WI38 (cell line): ENCODE measurements at regions not wholly inside any gene's neighbourhood (a gene's known extent, or its start where the extent isn't known, plus 50 kb on each side); places are given as distances from the start of the nearest gene placed in this dataset.

Experiments used
- H3K4me3 ChIP-seq: 2 replicates; pipeline ENCODE4 v1.5.1; 2011; ENCODE audit warnings: low read depth, mild to moderate bottlenecking, control low read depth, low read length
- TF ChIP-seq, protein P1 (sequence below): IDR thresholded peaks from 2 replicates; pipeline ENCODE4 v1.5.1; 2012; ENCODE audit warnings: low read depth, mild to moderate bottlenecking, control low read depth, low read length

GRCh38 chr13:50222569-50223332 is 207.5 kb downstream of the KCNRG start:
- H3K4me3 ChIP-seq: peak overlapping the region; percentile 38
- TF ChIP-seq, protein P1, sequence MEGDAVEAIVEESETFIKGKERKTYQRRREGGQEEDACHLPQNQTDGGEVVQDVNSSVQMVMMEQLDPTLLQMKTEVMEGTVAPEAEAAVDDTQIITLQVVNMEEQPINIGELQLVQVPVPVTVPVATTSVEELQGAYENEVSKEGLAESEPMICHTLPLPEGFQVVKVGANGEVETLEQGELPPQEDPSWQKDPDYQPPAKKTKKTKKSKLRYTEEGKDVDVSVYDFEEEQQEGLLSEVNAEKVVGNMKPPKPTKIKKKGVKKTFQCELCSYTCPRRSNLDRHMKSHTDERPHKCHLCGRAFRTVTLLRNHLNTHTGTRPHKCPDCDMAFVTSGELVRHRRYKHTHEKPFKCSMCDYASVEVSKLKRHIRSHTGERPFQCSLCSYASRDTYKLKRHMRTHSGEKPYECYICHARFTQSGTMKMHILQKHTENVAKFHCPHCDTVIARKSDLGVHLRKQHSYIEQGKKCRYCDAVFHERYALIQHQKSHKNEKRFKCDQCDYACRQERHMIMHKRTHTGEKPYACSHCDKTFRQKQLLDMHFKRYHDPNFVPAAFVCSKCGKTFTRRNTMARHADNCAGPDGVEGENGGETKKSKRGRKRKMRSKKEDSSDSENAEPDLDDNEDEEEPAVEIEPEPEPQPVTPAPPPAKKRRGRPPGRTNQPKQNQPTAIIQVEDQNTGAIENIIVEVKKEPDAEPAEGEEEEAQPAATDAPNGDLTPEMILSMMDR: no peak

DNA sequence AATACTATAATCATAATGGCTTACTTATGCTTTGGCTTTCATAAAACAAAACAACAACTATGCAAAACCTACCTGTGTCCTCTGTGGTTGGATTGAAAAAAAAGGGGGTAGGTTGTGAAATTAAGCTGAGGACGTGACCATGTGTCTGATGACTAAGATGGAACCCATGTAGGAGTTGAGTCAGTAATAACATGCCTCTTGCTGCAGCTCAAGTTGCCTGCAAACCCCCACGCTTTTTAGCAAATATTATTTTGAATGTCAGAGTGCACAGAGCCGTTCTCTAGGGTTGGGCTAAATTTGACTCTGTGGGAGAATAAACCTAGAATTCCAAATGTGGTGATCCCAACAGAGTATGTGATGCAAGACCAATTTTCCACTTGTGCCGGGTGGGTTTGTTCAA is 209.3 kb downstream of the KCNRG start:
- H3K4me3 ChIP-seq: no peak overlapping the region
- TF ChIP-seq, protein P1: no peak

DNA sequence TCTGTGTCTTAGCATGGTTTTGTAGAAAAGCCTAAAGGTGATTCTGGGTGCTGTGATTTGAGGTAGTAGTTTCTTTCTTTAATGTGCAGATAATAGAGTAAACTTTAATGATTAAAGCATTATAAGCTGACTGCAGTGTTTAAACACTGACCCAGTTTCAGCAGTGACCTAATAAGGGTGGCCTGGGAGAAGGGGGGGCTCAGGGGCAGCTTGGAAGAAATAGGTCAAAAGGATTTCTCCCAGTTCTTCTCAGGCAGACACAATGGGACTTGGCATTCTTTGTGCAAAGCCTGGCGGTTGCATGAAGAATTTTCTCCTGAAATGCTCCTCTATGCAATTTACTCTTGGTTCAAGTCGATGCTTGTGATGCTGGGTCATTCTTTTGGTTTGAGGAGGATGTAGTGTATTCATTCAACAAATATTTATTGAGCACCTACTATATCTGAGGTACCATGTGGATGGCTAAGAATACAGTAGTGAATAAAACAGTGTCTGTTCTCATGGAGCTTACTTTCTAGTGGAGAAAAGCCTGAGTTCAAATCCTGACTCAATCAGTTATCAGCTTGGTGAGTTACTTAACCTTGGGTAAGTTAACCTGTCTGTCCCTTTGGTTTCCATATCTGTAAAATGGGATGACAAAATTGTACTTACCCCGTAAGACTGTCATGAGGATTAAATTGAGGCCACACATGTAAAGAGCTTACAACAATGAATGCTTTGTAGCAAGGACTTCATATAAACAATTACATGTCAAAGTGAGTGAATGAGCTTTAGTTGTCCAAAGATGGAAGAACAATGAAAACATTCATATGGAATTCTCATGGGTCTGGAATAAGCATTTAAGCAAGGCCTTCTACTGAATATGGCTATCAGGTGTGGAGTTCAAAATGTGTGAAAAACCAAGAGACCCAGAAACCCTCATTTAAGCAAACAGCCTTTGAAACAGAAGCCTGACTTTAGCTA is 210.2 kb downstream of the KCNRG start:
- TF ChIP-seq, protein P1: no peak
- H3K4me3 ChIP-seq: no peak overlapping the region

DNA sequence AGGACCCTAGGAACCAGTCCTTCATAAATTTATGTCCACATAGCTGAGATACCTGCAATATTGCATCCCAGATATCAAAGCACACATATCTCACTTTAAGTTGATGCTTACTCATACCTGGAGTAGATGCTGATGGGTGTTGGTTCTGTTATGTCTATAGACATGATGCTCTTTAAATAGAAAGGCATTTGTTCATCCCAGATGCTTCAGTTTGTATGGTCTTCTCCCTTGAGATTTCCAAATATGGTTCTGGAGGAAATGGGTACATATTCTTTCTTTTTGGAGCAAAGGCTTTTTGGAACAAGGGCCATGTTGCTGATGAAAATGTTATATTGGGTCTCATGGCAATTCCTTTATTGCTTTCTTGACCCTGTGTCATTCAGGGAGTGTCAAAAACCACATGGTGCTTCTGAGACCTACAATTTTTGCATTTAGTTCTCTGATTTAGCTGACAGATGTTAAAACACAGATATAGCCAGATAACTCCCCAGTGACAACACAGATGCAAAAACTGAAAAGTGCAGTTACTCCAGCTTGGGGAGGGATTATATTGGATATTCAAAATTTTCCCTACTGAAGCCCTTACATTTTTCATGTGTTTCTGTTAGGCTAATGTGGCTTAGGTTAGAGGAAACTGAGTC is 211.4 kb downstream of the KCNRG start:
- no peak overlapping the region for H3K4me3 ChIP-seq
- TF ChIP-seq, protein P1: no peak

GRCh38 chr13:50227361-50227760 is 212.1 kb downstream of the KCNRG start:
- H3K4me3 ChIP-seq: no peak overlapping the region

GRCh38 chr13:50228527-50228926 is 213.3 kb downstream of the KCNRG start:
- H3K4me3 ChIP-seq: no peak overlapping the region
- TF ChIP-seq, protein P1: no peak

More at GRCh38 chr13:50227361-50227760, 212.1 kb downstream of the KCNRG start:
- TF ChIP-seq, protein P1: no peak
